Erythroblast (primary cell): ENCODE measurements at regions not wholly inside any gene's neighbourhood (a gene's known extent, or its start where the extent isn't known, plus 50 kb on each side); places are given as distances from the start of the nearest gene placed in this dataset.

Experiments
- GATA1 ChIP-seq: IDR thresholded peaks from 2 replicates; pipeline ENCODE4 v1.6.1; 2011; ENCODE audit warnings: low read depth, mild to moderate bottlenecking, control low read depth, low read length, moderate library complexity
- POLR2A ChIP-seq: IDR thresholded peaks from 2 replicates; pipeline ENCODE4 v1.6.1; 2011; ENCODE audit warnings: mild to moderate bottlenecking, low read length

DNA sequence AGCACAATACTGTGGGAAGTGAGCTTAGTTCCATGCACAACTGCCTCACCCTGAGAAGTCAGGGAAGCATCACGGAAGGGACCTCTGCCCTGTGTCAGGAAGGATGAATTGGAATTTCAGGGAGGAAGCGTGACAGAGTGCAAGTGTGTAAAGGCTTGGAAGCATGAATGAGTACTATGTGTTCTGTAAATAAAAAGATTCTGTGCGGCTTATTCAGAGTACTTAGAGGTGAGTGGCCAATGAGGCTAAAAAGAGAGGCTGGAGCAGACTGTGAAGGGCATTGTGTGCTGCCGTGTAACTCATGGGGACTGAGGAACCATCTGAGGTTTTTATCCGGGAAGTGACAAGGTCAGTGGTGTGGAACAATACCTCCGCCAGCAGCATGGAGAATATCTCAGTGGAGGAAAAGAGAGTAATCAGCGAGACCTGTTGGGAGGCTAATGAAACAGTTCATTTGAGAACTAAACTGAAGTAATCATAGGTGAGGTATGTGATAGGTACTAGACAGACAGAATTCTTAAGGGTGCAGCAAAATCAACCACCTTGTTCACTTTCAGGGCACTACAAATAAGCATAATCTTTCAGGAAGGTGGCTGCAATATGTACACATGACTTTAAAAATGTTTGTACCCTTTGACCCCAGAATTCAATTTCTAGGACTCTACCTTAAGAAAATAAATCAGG lies 64.9 kb upstream of the SPRED1 start:
- no peak for TF ChIP-seq POLR2A
- no peak for TF ChIP-seq GATA1
